ENCODE measurements at regions not wholly inside any gene's neighbourhood (a gene's known extent, or its start where the extent isn't known, plus 50 kb on each side); places are given as distances from the start of the nearest gene placed in this dataset.
"Not testable (repeated sequence)": the region's sequence is repeated elsewhere in the genome, so short reads cannot be mapped to it uniquely, and the experiment has no call there.

DNA sequence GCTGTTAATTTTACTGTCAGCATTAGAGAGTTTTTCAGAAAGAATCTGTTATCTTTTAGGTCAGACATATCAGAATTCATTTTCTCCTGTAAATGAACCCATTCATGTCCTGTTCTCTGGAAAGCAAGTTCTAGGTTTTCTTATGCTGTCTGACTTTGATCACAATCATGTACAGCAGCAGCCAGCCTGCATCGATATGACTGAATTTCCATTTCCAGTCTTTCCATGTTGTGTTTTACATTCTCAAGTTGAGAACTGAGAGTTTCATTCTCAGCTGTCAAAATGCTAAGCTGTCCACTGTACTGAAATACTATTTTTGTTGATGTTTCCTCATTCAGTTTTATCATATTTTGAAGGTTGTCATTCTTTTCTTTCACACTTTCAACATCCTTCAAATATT is 103.3 kb upstream of the VOPP1 start:
- TF ChIP-seq, protein P1, sequence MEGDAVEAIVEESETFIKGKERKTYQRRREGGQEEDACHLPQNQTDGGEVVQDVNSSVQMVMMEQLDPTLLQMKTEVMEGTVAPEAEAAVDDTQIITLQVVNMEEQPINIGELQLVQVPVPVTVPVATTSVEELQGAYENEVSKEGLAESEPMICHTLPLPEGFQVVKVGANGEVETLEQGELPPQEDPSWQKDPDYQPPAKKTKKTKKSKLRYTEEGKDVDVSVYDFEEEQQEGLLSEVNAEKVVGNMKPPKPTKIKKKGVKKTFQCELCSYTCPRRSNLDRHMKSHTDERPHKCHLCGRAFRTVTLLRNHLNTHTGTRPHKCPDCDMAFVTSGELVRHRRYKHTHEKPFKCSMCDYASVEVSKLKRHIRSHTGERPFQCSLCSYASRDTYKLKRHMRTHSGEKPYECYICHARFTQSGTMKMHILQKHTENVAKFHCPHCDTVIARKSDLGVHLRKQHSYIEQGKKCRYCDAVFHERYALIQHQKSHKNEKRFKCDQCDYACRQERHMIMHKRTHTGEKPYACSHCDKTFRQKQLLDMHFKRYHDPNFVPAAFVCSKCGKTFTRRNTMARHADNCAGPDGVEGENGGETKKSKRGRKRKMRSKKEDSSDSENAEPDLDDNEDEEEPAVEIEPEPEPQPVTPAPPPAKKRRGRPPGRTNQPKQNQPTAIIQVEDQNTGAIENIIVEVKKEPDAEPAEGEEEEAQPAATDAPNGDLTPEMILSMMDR (IDR thresholded peaks at IDR 0.05; ENCODE audit: insufficient read depth, low read length, poor library complexity, severe bottlenecking): not testable (repeated sequence)
- not testable (repeated sequence) for TF ChIP-seq EZH2phosphoT487 (conservative IDR thresholded peaks at IDR 0.05; ENCODE audit: low read length)

Measured in SU-DHL-6 (cell line).